Medulla oblongata (tissue), 1 donor: ENCODE measurements at regions not wholly inside any gene's neighbourhood (a gene's known extent, or its start where the extent isn't known, plus 50 kb on each side); places are given as distances from the start of the nearest gene placed in this dataset.

Experiments used
- DNase-seq: peaks from one replicate; pipeline ENCODE4 v3.0.0-alpha.2; 2015; ENCODE audit errors: extremely low spot score

- no peak for DNase-seq
Observed at GRCh38 chr4:3852309-3852708, 86.1 kb downstream of the ADRA2C start.

GRCh38 chr4:3852711-3853110 is 86.5 kb downstream of the ADRA2C start:
- no peak for DNase-seq

DNA sequence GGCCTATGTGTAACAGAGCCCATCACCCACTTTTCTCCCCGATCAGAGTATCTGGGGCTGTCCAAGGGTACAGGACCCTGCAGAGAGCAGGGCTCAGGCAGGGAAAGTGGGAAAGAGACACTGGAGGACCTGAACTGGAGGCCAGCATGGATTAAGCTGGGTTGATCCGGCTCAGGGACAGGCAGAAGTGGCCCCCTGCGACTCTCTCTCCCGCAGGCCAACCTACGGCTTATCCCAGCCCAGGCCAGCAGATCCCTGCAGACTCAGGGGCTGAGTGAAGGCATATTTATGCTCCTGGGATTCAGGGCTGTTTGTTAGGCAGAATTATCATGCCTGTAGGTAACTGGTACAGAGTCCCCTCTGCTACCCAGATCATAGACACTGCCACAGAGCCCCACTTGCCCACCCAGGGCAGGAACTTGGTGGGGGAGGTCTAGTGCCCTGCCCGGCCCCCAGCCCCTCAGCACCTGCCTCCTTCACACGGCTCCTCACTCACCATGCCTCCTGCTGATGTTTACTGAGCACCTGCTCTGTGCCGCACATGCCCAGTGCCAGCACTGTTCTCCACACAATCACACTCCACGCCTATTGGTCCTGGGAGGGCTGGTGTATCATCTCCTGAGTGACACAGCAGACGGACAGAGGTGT is 87.3 kb downstream of the ADRA2C start:
- DNase-seq: no peak

DNA sequence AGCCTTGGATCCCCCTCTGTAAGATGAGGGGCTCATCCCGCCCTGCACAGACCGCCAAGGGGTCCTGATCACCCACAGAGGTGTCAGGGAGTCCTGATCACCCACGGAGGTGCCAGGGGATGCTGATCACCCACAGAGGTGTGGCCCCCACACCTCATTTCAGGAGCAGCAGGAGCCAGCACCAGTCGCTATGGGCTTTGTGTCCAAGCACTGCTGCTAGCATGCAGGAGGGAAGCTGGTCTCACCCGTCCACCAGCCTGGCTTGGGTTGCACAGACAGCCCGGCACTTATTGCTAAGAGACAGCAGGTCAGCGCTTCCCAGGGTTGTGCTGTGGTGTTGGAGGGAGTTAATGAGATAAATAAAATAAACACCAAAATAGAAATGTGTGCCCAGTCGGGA is 88.5 kb downstream of the ADRA2C start:
- no peak for DNase-seq

DNA sequence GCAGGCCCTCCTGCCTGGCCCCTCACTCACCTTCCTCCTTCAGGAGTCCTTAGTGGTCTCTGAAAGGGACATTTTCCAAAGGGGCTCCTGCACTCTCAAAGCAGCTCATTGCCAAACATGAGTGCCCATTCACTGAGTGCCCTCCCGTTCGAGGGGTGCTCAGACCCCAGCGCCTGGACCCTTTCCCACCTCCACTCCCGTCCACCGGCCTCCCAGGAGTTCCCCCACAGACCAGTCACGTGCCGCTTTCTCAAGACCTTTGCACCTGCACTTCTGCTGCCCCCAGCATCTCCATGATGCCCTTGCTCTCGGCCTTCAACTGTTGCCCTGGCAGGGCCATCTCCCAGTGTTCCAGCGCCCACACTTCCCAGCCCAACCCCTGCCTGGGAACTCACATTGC is 89.5 kb downstream of the ADRA2C start:
- no peak for DNase-seq

- no peak for DNase-seq
Observed at GRCh38 chr4:3856604-3857204, 90.5 kb downstream of the ADRA2C start.

DNA sequence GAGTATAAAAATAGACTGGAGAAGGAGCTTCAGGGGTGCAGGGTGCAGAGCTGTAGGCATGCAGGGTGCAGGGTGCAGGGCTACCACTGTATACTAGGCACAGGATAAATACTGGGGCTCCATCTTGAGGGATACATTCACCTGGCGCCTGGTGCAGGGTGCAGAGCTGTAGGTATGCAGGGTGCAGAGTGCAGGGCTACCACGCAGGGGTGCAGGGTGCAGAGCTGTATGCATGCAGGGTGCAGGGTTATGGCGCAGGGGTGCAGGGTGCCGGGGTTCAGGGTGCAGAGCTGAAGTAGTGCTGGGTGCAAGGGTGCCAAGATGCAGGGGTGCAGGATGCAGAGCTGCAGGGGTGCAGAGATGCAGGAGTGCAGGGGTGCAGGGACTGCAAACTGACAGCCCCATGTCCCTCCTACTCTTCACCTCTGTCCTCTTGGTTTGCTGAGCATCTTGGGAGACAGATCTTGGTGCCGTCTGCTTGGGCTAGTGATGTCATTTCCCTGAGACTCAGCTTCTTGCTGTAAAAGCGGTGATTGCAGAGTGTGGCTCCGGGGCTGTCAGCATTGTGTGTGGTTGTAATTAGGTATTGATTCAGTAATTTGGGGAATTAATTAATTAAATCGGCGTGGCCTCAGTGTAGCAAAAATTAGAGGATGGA is 91.2 kb downstream of the ADRA2C start:
- no peak for DNase-seq

DNA sequence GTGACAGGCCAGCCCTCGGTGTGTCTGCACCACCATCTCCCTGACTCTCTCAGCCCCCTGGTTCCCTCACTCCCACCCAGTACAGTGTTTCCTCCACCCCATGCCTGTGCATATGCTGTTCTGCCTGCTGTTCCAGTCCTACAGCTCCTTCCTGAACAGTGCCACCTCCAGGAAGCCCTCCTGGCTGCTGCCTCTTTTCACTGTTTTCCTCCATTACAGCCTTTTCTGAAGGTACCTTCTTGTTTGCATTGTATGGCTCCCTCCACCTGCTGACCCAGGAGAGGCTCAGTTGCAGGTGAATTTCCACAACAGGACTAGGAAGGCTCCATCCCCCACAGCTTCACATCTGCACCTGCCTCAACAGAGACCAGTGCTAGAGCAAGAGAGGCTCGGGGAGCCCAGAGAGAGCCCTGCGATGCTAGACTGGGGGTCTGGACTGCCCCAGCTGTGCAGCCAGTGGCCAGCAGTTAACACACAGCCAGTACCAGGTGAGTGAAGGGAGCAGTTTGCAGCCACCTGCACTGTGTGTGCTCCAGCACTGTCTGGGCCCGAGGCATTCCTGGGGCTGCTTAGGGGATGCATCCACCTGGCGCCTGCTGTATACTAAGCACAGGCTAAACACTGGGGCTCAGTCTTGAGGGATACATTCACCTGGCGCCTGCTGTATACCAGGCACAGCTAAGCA is 92.0 kb downstream of the ADRA2C start:
- DNase-seq: no peak

DNA sequence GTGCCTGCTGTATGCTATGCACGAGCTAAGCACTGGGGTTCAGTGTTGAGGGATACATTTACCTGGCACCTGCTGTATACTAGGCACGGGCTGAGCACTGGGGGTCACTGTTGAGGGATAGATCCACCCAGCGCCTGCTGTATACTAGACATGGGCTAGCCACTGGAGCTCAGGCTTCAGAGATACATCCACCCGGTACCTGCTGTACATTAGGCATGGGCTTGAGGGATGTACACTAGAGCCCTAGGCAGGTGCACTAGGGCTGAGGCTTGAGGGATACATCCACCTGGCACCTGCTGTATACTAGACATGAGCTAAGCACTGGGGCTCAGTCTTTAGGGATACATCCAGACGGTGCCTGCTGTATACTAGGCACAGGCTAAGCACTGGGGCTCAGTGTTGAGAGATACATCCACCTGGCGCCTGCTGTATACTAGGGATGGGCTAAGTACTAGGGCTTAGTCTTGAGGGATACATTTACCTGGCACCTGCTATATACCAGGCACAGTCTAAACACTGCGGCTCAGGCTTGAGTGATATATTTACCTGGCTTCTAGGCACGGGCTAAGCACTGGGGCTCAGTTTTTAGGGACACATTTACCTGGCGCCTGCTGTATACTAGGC is 92.7 kb downstream of the ADRA2C start:
- DNase-seq: no peak

DNA sequence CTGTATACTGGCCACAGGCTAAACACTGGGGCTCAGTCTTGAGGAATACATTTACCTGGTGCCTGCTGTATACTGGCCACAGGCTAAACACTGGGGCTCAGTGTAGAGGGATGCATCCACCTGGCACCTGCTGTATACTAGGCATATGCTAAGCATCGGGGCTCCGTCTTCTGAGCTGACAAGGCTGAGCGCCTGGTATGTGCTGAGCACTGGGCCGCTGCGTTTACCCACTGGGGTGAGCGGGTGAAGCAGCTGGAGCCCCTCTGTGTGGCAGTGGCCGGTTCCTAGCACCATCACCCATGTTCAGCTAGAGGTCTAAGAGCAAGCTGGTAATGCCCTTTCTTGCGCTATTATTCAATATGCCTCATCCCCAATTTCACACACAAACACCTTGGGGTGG is 93.4 kb downstream of the ADRA2C start:
- DNase-seq: no peak

GRCh38 chr4:3860061-3860912 is 94.1 kb downstream of the ADRA2C start:
- DNase-seq: no peak

GRCh38 chr4:3860913-3861636 is 94.9 kb downstream of the ADRA2C start:
- no peak for DNase-seq

DNA sequence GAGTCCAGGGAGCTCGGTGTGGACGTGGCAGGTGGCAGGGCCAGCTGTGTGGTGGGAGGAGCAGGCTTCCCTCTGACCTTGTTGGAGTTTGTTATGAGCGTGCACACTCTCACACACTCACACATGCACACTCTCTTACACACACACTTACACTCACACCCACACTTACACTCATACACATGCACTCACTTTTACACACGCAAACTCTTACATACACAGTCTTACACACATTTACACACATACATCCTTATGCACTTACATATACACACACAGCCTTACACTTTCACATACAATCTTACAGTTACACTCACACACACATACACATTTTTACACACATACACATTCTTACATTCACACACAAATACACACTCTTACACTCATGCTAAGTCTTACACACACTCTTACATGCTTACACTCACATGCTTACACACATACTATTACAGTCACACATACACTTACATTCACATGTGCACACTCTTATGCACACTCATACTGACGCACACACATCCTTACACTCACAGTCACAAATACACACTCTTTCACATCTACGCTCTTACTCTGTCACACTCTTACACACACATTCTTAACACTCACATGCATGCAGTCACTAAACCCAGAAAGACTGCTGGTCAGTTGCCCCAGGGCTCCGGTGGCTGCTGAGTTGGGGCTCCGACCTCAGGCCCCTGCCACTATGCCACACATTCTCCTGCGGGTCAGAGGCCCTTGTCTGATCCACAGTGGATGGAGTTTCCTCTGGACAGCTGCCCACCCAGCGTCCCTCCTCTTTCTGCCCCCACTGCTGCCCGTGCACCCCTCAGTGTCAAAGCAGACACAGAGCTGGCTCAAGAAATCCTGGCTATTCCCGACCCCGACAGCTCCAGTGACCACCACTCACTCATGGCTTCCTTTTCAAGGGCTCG is 95.8 kb downstream of the ADRA2C start:
- DNase-seq: no peak

GRCh38 chr4:3862640-3863420 is 96.6 kb downstream of the ADRA2C start:
- DNase-seq: no peak

DNA sequence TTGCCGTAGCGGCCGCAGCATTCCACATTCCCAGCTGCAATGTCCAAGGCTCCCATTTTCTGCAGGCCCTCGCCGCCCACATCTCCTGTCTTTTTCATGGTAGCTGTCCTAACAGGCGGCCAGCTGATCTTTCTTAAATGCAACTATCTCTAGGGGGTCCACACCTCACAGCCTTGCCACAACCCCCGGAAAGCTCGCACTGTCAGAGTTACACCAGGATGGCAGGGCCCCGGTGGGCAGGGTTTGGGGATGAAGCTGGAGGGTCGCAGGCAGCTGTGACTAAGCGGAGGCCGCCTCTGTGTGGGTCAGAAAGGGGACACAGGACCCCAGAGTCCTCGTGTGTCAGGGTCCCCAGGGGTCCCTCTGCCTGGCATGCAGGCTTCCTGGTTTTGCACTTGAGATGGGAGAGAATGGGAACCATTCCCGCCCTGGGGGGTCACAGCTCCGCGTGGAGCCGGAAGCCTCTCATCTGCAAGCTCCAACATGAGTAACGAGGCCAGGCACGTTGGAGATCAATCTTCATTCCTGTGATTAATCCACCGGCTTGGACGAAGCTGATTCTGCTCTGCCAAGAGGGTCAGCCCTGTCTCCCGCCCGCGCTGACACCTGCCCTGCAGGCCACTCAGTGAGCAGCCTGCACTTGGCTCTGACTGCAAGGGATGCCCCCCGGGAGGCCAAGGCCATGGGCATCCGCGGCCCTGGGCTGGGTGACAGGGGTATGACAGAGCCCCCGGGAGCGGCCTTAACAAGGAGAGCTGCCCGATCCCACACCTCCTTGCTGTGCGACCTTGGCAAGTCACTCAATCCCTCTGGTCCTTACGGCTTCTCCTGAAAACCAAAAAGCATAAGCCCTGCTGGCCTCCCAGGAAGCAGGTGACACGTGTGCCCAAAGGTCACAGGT is 97.9 kb downstream of the ADRA2C start:
- no peak for DNase-seq

GRCh38 chr4:3864742-3865721 is 98.8 kb downstream of the ADRA2C start:
- no peak for DNase-seq
